Esophagus squamous epithelium (tissue), 4 donors: ENCODE measurements at regions not wholly inside any gene's neighbourhood (a gene's known extent, or its start where the extent isn't known, plus 50 kb on each side); places are given as distances from the start of the nearest gene placed in this dataset.

Source experiments
- POLR2A ChIP-seq, 4 donors: fragments of 450-650 bp; IDR thresholded peaks; one replicate each; pipeline ENCODE4 v1.6.1; 2017; ENCODE audit warnings: antibody characterized with exemption in 4 of 4, mild to moderate bottlenecking in 4 of 4, moderate library complexity in 3 of 4
- TF ChIP-seq, protein P1 (sequence below), 6 experiments: fragments of 450-650 bp in 4 of 6; fragments of 200-600 bp in 2 of 6; sonication (generic) in 2 of 6; IDR thresholded peaks; one replicate each; pipeline ENCODE4 v1.5.1; 2016 to 2019; ENCODE audit warnings: antibody characterized with exemption in 6 of 6, mild to moderate bottlenecking in 4 of 6, moderate library complexity in 4 of 6

DNA sequence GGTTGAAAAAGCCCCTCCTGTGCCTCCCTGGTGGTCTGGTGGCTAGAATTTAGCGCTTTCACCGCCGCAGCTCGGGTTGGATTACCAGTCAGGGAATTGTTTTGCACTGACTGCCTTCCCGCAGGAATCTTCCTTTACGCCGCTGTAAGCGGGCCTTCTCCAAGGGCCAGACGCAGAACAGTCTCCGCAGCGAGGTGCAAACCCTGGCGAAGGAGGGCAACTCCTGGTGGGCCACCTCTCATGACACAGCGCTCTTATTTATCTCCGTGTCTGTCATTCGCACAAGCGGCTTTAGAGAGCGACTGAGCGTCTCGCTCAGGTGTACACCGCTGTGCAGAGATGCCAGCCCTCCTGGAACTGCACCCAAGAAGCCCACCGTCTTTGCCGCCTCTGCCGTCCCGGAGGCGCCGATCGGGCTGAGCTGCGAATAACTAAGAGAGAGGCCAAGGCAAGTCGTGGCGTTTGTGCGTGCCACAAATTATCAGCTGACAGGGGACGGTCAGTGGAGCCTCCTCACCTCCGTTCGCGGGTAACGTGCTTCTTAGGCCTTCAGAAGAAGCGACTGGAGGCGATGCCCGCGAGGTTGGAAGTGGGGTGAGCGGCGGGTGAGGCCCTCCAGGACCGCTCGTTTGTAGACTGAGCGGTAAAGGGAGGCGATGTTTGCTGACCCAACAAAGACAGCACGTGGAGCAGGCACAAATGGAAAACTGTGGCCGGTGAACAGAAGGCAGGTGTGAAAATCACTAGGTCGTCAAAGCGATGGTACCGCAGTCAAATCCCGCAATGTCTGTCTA is 93.5 kb downstream of the PRKAB2 start:
- TF ChIP-seq, protein P1, sequence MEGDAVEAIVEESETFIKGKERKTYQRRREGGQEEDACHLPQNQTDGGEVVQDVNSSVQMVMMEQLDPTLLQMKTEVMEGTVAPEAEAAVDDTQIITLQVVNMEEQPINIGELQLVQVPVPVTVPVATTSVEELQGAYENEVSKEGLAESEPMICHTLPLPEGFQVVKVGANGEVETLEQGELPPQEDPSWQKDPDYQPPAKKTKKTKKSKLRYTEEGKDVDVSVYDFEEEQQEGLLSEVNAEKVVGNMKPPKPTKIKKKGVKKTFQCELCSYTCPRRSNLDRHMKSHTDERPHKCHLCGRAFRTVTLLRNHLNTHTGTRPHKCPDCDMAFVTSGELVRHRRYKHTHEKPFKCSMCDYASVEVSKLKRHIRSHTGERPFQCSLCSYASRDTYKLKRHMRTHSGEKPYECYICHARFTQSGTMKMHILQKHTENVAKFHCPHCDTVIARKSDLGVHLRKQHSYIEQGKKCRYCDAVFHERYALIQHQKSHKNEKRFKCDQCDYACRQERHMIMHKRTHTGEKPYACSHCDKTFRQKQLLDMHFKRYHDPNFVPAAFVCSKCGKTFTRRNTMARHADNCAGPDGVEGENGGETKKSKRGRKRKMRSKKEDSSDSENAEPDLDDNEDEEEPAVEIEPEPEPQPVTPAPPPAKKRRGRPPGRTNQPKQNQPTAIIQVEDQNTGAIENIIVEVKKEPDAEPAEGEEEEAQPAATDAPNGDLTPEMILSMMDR (IDR thresholded peaks at IDR 0.05): no peak
- no peak for TF ChIP-seq POLR2A (IDR thresholded peaks at IDR 0.05)
